ENCODE measurements at regions not wholly inside any gene's neighbourhood (a gene's known extent, or its start where the extent isn't known, plus 50 kb on each side); places are given as distances from the start of the nearest gene placed in this dataset.
"Not testable (repeated sequence)": the region's sequence is repeated elsewhere in the genome, so short reads cannot be mapped to it uniquely, and the experiment has no call there.

DNA sequence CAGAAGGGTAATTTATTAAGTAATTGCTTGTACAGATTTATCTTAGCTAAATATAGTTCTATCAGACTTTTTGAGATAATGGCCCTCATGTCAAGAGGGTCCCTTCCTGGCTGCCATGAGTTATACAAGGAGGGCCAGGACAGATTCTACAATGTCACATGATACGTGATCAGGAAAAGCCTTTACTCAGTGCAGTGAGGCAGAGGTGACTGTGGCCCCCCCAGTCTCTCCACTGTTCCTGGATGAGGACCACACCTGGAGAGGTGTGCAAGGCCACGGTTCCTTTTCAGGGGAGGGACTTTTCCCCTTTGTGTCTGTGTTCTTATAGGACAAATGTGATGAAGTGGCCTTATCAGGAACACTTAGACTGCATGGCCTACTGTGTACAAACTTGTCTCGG is 54.3 kb upstream of the LRCH1 start:
- no peak for DNase-seq (ENCODE audit: low spot score)

DNA sequence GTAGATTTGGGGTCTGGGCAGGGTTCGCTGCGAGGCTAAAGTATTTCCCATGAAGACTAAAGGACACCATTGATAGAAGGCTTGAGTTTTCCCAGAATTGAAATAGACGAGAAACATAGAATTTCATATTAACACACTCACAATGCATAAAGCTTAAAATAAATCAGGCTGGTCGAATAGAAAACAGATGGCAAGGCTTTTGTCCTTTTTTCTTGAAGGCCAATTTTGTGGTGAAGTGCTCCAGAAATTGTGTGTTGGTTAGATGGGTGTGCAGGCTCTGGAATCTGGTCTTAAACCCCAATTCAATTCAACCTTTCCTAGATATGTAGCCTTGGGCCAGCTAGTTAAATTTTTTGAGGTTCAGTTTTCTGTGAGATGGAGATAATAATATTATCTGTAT is 56.9 kb upstream of the LRCH1 start:
- no peak for DNase-seq (ENCODE audit: low spot score)

DNA sequence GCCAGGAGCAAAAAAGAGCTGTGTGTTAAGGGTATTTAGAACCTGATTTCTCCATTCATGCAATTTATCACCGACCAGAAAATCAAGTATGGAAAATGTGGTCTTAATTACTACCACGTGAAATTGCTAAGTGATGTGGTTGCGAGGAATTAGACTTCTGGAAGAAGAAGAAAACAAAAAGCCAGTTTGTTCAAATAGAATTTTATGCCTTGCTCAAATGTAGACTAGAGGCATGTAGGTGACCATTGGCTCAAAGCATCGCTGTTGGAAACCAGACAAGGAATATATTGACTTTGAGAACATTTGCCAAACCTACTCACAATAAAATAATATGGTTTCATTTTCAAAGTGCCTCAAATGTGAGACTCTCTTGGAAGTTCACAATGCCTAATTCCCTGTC is 57.3 kb upstream of the LRCH1 start:
- no peak for DNase-seq (ENCODE audit: low spot score)

DNA sequence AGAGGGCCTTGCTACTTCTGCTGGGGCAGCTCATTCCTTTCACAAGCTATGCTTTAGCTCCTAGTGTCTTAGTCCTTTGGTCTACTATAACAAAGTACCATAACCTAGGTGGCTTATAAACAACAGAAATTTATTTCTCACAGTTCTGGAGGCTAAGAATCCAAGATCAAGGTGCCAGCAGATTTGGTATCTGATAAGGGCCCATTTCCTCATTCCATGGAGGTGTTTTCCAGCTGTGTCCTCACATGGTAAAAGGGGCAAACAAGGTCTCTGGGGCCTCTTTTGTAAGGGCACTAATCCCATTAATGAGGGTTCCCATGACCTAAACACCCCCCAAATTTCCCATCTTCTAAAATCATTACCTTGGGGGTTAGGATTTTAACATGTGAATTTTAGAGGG is 57.9 kb upstream of the LRCH1 start:
- no peak for DNase-seq (ENCODE audit: low spot score)

DNA sequence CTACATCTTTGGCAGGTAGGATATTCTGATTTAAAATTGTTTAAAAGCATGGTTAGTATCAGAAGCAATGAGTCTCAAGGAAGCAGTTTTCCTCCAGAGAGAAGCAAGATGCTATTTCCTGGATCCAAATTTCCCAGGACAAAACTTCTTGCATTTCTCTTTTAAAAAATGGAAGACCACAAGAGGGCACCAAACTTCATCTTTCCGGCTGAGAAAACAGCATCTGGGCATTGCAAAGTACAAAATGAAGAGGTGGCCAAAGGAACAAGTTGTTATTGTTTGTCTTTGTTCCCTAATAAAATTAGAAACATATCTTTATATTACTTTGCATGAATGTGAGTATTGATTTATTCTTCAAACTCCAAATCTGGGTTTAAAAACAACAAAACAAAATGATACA is 60.0 kb upstream of the LRCH1 start:
- DNase-seq (ENCODE audit: low spot score): peak; percentile 49

DNA sequence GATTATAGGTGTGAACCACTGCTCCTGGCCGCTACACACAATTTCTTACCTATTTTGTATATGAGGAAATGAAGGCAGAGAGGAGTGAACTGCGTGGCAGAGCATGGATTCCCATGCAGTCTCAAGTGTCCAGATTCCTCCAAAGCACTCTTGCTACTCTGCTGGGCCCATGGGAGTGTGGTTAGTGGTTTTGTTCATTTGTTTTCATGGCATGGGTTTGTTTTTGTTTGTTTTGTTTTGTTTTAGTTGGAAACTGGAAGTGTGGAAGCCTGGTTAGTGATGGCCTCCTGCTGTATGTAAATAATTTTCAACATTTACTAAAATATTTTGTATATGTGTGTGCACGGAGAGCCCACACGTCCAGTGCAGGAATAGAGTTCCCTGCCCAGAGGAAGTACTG is 61.3 kb upstream of the LRCH1 start:
- no peak for DNase-seq (ENCODE audit: low spot score)

DNA sequence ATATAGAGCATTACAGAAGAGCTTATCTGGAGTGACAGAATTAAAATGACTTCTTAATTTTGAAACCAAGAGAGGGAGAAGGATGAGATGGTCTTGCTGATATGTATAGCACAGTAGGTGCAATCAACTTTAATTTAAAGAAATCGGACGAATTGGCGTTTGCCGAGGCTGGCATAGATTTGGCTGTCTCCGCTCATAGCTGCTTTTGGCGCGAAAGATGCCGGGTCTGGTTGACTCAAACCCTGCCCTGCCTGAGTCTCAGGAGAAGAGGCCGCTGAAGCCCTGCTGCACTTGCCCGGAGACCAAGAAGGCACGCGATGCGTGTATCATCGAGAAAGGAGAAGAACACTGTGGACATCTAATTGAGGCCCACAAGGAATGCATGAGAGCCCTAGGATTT is 62.3 kb upstream of the LRCH1 start:
- not testable (repeated sequence) for DNase-seq (ENCODE audit: low spot score)

DNA sequence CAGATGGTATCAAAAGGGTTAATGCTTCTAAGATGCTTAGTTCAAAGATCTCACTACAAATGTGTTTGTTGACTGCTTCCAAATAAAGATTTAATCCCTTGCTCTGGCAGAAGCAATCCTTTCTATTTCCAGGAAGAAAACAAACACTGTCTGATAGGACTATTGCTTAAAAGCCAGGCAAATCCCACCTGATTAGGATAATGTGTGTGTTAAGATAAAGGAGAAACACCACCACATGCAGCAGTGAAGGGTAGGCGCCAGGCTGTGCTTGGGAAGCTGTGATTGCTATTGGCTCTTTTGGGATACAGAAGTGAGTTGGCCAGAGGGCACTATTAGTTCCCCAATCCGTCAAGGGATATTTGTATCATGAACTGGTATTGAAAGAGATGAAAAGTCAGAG is 62.8 kb upstream of the LRCH1 start:
- no peak for DNase-seq (ENCODE audit: low spot score)

DNA sequence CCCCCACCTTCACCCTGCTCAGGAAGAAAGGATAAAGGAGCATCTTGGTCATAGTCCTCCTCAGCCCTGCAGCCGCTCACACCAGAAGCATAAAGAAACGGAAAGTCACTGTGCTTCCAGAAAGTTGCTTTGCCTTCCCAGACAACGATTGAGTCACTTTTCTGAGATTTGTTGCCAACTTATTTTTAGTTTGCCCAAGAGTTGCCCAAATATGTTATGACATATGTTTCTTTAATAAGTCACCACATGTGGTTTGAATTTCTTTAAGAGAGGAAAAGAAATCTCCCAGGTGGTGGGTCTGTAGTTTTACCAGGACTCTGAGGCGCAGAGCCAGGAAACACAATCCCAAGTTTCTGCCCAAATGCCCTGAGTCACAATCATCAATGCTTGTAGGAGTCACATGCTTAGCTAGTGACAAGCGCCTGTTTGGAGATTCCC is 63.4 kb upstream of the LRCH1 start:
- no peak for DNase-seq (ENCODE audit: low spot score)

DNA sequence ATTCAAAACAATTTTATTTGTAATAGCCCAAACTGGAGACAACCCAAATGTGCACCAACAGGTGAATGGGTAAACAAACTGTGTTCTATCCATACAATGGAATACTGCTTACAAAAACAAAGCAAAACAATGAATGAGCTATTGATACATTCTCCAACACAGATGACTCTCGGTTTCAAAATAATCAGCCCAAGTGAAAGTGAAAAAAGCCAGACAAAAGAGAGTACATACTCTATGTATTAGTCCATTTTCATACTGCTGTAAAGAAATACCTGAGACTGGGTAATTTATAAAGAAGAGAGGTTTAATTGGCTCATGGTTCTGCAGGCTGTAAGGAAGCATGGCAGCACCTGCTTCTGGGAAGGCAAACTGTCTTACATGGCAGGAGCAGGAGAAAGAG is 65.2 kb upstream of the LRCH1 start:
- no peak for DNase-seq (ENCODE audit: low spot score)

DNA sequence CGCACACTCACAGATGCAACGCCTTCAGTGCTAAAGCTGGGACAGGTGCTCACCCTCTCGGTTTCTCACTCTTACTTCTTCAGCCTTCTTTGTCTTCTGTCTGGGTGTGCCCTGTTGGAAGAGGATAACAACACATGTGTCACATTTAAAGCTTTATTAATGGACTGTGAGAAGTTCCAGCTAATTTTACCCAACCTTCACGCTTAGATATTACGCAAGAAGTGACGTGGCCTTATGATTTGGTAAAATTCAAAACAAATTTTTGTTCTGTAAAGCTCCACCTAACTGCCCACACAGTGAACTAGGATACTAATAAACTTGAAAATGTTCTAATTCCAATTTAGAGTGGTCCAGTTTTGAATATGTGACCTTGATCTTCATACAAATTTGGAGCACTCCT is 66.7 kb upstream of the LRCH1 start:
- DNase-seq (ENCODE audit: low spot score): no peak

DNA sequence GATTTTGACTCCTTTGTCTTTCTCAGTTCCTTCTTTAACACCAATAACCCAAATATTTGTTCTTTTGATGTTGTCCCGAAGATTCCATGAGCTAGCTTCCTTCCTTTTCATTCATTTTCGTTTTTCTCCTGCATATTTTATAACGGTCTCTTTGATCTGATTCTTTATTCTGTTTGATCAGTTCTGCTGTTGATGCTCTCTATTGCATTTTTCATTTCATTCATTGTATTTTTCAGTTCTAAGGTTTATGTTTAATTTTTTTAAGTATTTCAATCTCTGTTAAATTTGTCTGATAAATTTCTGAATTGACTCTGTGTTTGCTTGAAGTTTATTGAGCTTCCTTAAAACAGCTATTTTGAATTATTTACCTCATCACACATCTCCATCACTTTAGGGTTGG is 68.4 kb upstream of the LRCH1 start:
- no peak for DNase-seq (ENCODE audit: low spot score)

DNA sequence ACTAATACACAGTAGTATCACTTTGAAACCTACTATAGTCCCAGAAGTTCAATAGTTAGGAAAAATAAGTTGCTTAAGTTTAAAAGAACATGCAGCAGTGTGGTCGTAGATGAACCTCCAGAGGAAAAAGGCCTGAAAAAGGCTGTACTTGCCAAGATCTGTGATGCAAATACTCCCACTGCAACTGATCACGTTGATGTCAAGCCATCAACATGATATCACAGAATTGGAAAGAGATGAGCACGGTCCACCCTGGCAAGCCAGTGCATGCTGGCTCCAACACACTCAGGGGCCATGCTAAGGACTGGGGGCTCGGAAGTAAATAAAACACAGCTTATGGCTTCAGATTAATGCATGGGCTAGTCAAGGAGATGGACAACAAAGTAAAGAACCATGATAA is 71.8 kb upstream of the LRCH1 start:
- no peak for DNase-seq (ENCODE audit: low spot score)

DNA sequence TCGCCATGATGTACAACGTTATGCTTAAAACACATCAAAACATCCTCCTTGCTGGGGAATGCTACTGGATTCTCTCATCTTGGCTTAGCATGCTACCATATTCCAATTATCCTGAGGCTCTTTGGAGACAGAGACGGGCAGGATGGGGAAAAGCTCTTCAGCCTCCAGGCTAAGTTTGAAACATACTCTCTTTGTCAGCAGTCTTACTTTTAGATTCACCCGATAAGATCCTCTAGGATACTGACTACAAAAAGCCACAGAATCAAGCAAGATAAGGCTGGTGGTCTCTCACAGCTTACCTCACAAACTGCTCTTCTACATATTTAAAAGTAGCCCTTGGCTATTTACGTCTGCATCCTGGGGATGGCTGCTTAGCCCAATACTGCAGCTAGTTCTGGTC is 72.8 kb upstream of the LRCH1 start:
- no peak for DNase-seq (ENCODE audit: low spot score)

DNA sequence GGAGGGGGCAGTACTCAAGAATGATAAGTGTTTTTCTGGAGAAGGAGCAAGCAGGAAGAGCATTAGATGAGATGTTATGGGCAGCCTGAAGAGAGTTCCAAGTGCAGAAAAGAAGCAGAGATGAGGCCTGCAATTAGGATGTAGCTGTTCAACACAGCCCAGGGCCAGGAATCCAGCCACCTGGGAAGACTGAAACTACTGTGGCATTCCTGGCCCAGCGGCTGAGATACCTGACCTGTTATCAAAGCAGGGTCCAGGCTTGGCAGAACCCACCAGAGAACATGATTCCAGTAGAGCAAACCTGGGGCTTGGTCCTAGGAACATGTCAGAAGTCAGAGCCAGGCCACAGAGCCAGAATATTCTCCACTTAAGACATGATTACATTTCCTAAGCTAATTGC is 73.3 kb upstream of the LRCH1 start:
- no peak for DNase-seq (ENCODE audit: low spot score)

DNA sequence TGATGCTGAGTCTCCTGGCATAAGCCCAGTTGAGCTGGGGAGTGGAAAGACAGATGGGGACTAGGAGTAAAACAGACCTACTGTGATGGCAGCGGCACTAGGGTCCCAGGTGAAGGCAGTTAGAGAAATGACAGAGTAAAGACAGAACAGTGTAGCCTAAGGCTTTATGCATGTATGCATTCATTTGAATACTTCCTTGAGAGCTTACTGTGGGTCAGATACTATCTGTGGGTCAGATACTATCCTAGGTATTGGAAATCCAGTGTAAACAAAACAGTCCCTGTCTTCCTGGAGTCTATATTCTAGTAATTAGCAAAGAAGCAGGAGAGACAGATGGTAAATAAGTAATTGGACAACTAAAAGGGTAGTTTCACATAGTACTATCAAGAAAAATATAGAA is 73.7 kb upstream of the LRCH1 start:
- no peak for DNase-seq (ENCODE audit: low spot score)

DNA sequence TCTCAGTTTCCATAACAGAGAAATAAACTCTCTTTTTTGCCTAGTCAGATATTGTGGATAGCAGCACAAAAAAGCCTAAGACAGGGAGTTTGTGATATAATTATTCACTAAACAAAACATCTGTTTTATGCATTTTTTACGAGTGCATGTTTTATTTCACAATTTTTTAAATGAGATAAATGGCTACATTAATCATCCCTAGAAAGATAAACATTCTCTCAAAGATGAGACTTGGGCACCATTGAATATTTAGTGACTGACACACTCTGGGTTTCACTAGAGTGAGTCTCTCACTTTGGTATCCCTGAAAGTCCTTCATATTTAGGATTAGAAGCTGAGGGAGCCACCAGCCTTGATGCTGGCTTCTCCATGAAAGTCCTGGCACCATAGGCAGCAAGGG is 74.3 kb upstream of the LRCH1 start:
- DNase-seq (ENCODE audit: low spot score): no peak

DNA sequence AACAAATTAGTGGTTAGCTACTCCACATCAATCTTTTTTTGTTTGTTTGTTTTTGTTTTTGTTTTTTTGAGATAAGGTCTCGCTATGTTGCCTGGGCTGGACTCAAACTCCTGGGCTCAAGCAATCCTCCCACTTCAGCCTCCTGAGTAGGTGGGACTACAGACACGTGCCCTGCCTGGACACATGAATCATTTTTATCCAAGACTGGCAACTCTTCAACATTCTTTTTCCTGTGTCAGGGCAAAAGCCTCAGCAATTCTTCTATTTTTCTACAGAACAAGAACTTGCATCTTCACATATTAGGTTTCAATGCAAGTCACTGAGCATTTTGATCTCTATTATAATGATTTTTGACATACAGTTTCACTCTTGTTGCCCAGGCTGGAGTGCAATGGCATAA is 76.8 kb upstream of the LRCH1 start:
- DNase-seq (ENCODE audit: low spot score): no peak

DNA sequence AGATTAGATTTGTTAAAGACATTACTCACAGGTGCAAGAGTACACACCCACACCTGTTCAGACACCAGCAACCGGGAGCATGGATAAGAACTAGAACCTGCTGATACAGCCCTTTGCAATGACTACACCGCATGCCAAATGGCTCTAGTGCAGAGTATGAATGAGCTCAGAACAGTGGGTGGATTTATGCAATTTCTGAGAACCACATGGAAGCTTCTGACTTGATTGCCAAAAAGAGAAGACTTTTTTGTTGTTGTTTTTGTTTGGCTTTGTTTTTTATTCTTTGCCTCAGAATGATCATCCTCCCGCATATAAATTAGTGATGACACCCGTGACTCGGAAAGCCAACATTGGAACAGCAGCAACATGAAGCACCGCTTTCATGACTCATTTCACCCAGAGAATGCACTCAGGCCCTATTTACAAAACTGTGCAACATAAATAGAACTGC is 77.4 kb upstream of the LRCH1 start:
- DNase-seq (ENCODE audit: low spot score): no peak

DNA sequence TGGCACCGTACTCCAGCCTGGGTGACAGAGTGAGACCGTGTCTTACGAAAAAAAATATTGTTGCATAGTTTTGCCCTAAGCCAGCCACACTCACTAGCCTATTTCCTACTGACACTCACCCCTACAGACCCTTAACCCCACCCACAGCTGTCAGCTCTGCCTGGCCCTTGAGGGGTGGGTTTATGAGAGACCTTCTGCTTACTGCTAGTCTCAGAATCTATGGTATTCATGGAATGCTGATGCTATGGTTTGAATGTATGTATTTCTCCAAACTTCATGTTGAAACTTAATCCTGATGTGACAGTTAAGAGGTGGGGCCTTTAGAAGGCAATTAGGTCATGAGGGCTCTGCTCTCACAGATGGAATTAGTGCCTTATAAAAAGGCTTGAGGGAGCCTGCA is 79.2 kb upstream of the LRCH1 start:
- no peak for DNase-seq (ENCODE audit: low spot score)

DNA sequence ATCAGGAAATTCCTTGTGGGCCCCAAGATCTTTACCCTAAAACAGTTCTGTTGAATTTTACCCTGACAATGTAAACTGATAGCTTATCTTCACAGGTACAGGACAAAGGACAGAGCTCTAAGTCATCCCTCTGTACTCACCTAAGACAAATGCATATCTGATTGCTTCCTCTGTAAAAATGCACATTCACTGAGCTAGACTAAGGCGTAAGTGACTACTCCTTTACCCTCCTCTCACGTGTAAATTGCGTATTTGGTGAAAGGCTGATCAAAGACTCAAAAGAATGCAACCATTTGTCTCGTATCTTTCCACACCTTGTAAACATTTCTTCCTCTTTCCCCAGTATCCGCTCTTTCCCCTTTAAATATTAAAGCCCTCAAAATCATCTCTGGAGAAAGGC is 80.6 kb upstream of the LRCH1 start:
- no peak for DNase-seq (ENCODE audit: low spot score)

DNA sequence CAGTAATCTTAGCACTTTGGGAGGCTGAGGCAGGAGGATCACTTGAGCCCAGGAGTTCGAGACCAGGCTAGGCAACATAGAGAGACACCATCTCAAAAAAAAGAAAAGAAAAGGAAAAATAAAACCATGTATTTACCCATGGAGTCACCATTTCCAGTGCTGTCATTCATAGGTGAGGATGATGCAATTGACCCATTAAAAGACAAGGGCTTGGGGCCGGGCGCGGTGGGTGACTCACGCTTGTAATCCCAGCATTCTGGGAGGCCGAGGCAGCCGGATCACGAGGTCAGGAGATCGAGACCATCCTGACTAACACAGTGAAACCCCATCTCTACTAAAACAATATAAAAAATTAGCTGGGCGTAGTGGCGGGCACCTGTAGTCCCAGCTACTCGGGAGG is 82.6 kb upstream of the RUBCNL start:
- peak; percentile 18 for DNase-seq (ENCODE audit: low spot score)

DNA sequence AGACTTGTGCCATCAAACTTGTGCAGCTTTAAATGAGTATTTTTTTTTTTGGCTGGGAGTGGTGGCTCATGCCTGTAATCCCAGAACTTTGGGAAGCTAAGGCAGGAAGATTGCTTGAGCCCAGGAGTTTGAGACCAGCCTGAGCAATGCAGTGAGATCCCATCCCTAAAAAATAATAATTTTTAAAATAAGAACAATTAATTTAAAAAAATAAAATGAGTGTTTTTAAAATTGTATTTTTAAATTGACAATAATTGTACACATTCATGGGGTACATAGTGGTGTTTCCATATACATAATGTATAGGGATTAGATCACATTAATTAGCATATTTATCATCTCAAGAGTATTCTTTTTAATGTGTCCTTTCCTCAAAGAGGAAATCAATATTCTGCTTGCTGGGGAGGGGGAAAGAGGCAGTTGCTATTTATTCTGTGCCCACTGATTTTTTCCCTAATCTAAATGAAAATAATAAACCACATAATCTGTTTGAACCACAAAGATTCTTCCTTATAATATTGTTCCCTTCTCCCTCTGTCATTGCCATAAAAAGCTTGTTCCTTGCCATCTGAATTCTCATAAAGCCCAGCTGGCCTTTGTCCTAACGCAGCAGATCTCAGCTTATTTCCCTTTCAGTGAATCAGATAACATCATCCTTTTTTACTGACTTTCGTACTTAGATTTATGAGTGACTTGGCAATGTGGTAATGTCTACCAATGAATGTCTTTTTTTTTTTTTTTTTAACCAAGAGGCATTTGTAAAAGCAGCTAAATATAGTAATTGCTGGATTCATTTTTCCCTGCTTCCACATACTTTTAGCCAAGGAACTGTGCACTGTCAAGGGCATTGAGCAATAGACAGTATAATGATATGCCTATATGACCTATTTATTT is 81.8 kb upstream of the RUBCNL start:
- no peak for DNase-seq (ENCODE audit: low spot score)

DNA sequence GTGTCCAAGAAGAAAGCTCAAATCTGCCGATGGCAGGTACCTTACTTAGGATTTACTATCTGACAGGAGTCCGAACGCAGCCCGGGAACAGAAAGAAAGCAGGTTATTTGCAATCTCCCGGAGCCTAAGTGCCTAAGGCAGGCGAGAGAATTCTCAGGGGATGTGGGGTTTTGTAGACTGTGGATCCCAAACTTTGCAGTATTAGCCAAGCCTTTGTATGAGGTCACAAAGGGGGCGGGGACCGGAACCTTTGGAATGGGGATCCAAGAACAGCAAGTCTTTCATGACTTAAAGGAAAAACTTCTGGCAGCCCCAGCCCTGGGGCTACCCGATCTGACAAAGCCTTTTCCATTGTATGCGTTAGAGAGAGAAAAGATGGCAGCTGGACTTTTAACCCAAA is 80.6 kb upstream of the RUBCNL start:
- DNase-seq (ENCODE audit: low spot score): not testable (repeated sequence)

Measured in LoVo (cell line).